Suprapubic skin (tissue), 4 donors: ENCODE measurements at regions not wholly inside any gene's neighbourhood (a gene's known extent, or its start where the extent isn't known, plus 50 kb on each side); places are given as distances from the start of the nearest gene placed in this dataset.

Experiments
- DNase-seq, 2 donors: peaks; one replicate each; pipeline ENCODE4 v3.0.0-alpha.2; 2019; ENCODE audit warnings: low spot score in 2 of 2
- H3K27ac ChIP-seq: fragments of 200-600 bp; sonication (generic); one replicate; pipeline ENCODE4 v1.5.1; 2019
- H3K27me3 ChIP-seq: fragments of 200-600 bp; sonication (generic); one replicate; pipeline ENCODE4 v1.5.1; 2019
- H3K36me3 ChIP-seq: fragments of 200-600 bp; sonication (generic); one replicate; pipeline ENCODE4 v1.5.1; 2019
- H3K4me1 ChIP-seq: fragments of 200-600 bp; sonication (generic); one replicate; pipeline ENCODE4 v1.5.1; 2019
- H3K4me3 ChIP-seq: fragments of 200-600 bp; sonication (generic); one replicate; pipeline ENCODE4 v1.5.1; 2019; ENCODE audit warnings: mild to moderate bottlenecking
- H3K9me3 ChIP-seq: fragments of 200-600 bp; sonication (generic); one replicate; pipeline ENCODE4 v1.5.1; 2019
- CTCF ChIP-seq, 2 donors: fragments of 200-600 bp in 1 of 2; fragments of 450-650 bp in 1 of 2; sonication (generic) in 1 of 2; IDR thresholded peaks; one replicate each; pipeline ENCODE4 v1.5.1; 2016 to 2019; ENCODE audit warnings: antibody characterized with exemption in 2 of 2, mild to moderate bottlenecking in 1 of 2, moderate library complexity in 1 of 2
- EP300 ChIP-seq: sonication (generic); formaldehyde crosslinking; IDR thresholded peaks from one replicate; pipeline ENCODE4 v1.6.1; 2017; ENCODE audit warnings: antibody characterized with exemption
- POLR2A ChIP-seq, 2 donors: fragments of 450-650 bp; IDR thresholded peaks; one replicate each; pipeline ENCODE4 v1.6.1; 2017; ENCODE audit warnings: antibody characterized with exemption in 2 of 2, mild to moderate bottlenecking in 2 of 2, moderate library complexity in 2 of 2
- POLR2AphosphoS5 ChIP-seq, 3 donors: sonication (generic); formaldehyde crosslinking; IDR thresholded peaks; one replicate each; pipeline ENCODE4 v1.6.1; 2017; ENCODE audit warnings: antibody characterized with exemption in 3 of 3
- WGBS: methylation state at CpG from one replicate; pipeline ENCODE4 v1.1.5; 2018; 5-methylcytosine and 5-hydroxymethylcytosine counted together

GRCh38 chr12:19038209-19038608, 91.3 kb upstream of the PLEKHA5 start:
- Histone ChIP-seq H3K27me3 (no peaks in the 10 kb centered on the region), H3K4me3 (no peak overlapping the region), H3K36me3 (no peaks in the 10 kb centered on the region), H3K9me3 (no peaks in the 10 kb centered on the region), H3K27ac (no peak overlapping the region), H3K4me1 (no peaks in the 10 kb centered on the region)
- no peak for DNase-seq
- no peak for TF ChIP-seq POLR2A (IDR thresholded peaks at IDR 0.05)
- no peak for TF ChIP-seq CTCF (IDR thresholded peaks at IDR 0.05)
- TF ChIP-seq EP300 = no peak
- no peak for TF ChIP-seq POLR2AphosphoS5 (IDR thresholded peaks at IDR 0.05)
- 90% methylated on average over 6 of the region's 6 CpGs for WGBS

- H3K27ac ChIP-seq = no peak overlapping the region
- H3K27me3 ChIP-seq = no peaks in the 10 kb centered on the region
- H3K4me3 ChIP-seq = no peak overlapping the region
- TF ChIP-seq EP300 = no peak
- no peak for TF ChIP-seq POLR2AphosphoS5 (IDR thresholded peaks at IDR 0.05)
- no peak for TF ChIP-seq CTCF (IDR thresholded peaks at IDR 0.05)
- no peak for TF ChIP-seq POLR2A (IDR thresholded peaks at IDR 0.05)
- WGBS = 55% methylated on average over 3 of the region's 3 CpGs
- DNase-seq = no peak
- H3K36me3 ChIP-seq = no peaks in the 10 kb centered on the region
- H3K9me3 ChIP-seq = no peaks in the 10 kb centered on the region
- H3K4me1 ChIP-seq = no peaks in the 10 kb centered on the region
Observed at GRCh38 chr12:19039515-19039914, 90.0 kb upstream of the PLEKHA5 start.

- H3K4me1 ChIP-seq = no peaks in the 10 kb centered on the region
- DNase-seq = no peak
- H3K9me3 ChIP-seq = no peaks in the 10 kb centered on the region
- H3K27me3 ChIP-seq = no peaks in the 10 kb centered on the region
- no peak overlapping the region for H3K27ac ChIP-seq
- no peaks in the 10 kb centered on the region for H3K36me3 ChIP-seq
- 95% methylated on average over 3 of the region's 3 CpGs for WGBS
- TF ChIP-seq POLR2AphosphoS5 (IDR thresholded peaks at IDR 0.05) (no peak), POLR2A (IDR thresholded peaks at IDR 0.05) (no peak), CTCF (IDR thresholded peaks at IDR 0.05) (no peak), EP300 (no peak)
- H3K4me3 ChIP-seq = no peak overlapping the region
Observed at GRCh38 chr12:19042221-19042620, 87.3 kb upstream of the PLEKHA5 start.

DNA sequence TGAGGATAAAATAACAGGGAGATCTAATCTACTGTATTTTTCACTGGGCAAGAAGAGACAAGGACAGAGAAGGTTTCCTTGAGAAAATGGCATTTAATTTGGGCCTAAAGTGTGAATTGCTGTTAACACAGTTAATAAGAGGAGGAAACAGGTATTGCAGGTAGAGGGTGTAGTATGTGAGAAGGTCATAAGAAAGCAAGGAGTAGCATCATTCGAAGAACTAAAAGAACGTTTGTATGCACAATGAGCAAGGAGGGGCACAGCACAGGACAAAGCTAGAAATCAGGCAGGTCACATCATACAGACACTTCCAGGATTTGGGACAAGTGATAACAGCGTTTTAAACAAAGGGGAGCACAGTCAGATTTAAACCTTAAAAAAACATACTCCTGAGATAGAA, 85.1 kb upstream of the PLEKHA5 start:
- no peaks in the 10 kb centered on the region for H3K27me3 ChIP-seq
- H3K4me3 ChIP-seq = no peak overlapping the region
- H3K9me3 ChIP-seq = no peaks in the 10 kb centered on the region
- H3K27ac ChIP-seq = no peak overlapping the region
- no peaks in the 10 kb centered on the region for H3K4me1 ChIP-seq
- DNase-seq = no peak
- TF ChIP-seq EP300 = no peak
- TF ChIP-seq CTCF (IDR thresholded peaks at IDR 0.05) = no peak
- TF ChIP-seq POLR2AphosphoS5 (IDR thresholded peaks at IDR 0.05) = no peak
- TF ChIP-seq POLR2A (IDR thresholded peaks at IDR 0.05) = no peak
- 45% methylated on average over 3 of the region's 3 CpGs for WGBS
- no peaks in the 10 kb centered on the region for H3K36me3 ChIP-seq

GRCh38 chr12:19044891-19045290, 84.6 kb upstream of the PLEKHA5 start:
- 82% methylated on average over 4 of the region's 4 CpGs for WGBS
- TF ChIP-seq POLR2AphosphoS5 (IDR thresholded peaks at IDR 0.05) (no peak), POLR2A (IDR thresholded peaks at IDR 0.05) (no peak), EP300 (no peak), CTCF (IDR thresholded peaks at IDR 0.05) (no peak)
- H3K4me3 ChIP-seq = no peak overlapping the region
- H3K27me3 ChIP-seq = no peaks in the 10 kb centered on the region
- DNase-seq = no peak
- no peak overlapping the region for H3K27ac ChIP-seq
- H3K9me3 ChIP-seq = no peaks in the 10 kb centered on the region
- H3K4me1 ChIP-seq = no peaks in the 10 kb centered on the region
- no peaks in the 10 kb centered on the region for H3K36me3 ChIP-seq
